ENCODE measurements at regions not wholly inside any gene's neighbourhood (a gene's known extent, or its start where the extent isn't known, plus 50 kb on each side); places are given as distances from the start of the nearest gene placed in this dataset.

GRCh38 chr10:117457932-117458331 lies 82.7 kb upstream of the PDZD8 start:
- TF ChIP-seq CTCF (IDR thresholded peaks at IDR 0.05): no peak
- peak; percentile 43 to 80 for TF ChIP-seq POLR2AphosphoS5 (IDR thresholded peaks at IDR 0.05; ENCODE audit: insufficient read depth in 1 of 2, low read depth in 1 of 2)
- no peak for TF ChIP-seq POLR2A (IDR thresholded peaks at IDR 0.05)
